ENCODE measurements at regions not wholly inside any gene's neighbourhood (a gene's known extent, or its start where the extent isn't known, plus 50 kb on each side); places are given as distances from the start of the nearest gene placed in this dataset.

GRCh38 chr3:161796312-161796711, 299.7 kb downstream of the OTOL1 start:
- TF ChIP-seq TBL1XR1 (IDR thresholded peaks at IDR 0.05; ENCODE audit: low read depth, low read length) (no peak), JUNB (IDR thresholded peaks at IDR 0.05) (no peak), SRF (IDR thresholded peaks at IDR 0.05; ENCODE audit: low read depth in 2 of 2, low read length in 2 of 2) (no peak)
